ENCODE measurements at regions not wholly inside any gene's neighbourhood (a gene's known extent, or its start where the extent isn't known, plus 50 kb on each side); places are given as distances from the start of the nearest gene placed in this dataset.

DNA sequence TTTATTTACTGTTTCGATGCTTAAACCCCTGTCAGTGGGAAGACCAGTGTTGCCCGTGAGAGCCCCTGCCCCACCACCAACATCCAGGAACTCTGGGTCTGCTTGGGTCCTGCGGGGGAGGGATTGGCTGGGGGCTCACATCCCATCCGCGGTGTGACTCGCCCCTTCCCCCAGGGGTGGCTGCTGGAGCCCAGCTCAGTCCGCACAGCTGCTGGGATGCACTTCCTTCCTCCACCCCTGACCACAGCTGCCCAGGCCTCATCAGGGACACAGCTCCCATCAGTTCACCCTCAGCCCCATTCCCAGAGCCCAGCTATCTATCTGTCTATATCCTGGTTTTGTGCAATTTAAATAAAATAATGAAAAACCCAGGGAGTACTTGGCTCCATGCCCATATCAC, 54.5 kb downstream of the JAKMIP3 start:
- no peaks in the 10 kb centered on the region for H3K27me3 ChIP-seq (ENCODE audit: insufficient read depth, low read length)
- H3K4me2 ChIP-seq (ENCODE audit: insufficient read depth, low read length) = no peak overlapping the region
- H3K4me1 ChIP-seq (ENCODE audit: insufficient read depth, low read length) = no peaks in the 10 kb centered on the region
- H3K79me2 ChIP-seq (ENCODE audit: insufficient read depth, low read length) = no peaks in the 10 kb centered on the region
- H3K4me3 ChIP-seq (ENCODE audit: insufficient read depth, low read length) = no peak overlapping the region
- TF ChIP-seq, protein P1, sequence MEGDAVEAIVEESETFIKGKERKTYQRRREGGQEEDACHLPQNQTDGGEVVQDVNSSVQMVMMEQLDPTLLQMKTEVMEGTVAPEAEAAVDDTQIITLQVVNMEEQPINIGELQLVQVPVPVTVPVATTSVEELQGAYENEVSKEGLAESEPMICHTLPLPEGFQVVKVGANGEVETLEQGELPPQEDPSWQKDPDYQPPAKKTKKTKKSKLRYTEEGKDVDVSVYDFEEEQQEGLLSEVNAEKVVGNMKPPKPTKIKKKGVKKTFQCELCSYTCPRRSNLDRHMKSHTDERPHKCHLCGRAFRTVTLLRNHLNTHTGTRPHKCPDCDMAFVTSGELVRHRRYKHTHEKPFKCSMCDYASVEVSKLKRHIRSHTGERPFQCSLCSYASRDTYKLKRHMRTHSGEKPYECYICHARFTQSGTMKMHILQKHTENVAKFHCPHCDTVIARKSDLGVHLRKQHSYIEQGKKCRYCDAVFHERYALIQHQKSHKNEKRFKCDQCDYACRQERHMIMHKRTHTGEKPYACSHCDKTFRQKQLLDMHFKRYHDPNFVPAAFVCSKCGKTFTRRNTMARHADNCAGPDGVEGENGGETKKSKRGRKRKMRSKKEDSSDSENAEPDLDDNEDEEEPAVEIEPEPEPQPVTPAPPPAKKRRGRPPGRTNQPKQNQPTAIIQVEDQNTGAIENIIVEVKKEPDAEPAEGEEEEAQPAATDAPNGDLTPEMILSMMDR (IDR thresholded peaks at IDR 0.05; ENCODE audit: extremely low read depth, low read depth, low read length) = no peak
- H2AFZ ChIP-seq (ENCODE audit: low read length) = no peak overlapping the region
- no peak for DNase-seq (ENCODE audit: insufficient read length, low spot score, missing footprints)
- no peaks in the 10 kb centered on the region for H4K20me1 ChIP-seq (ENCODE audit: insufficient read depth, low read length)
- H3K9me3 ChIP-seq (ENCODE audit: low read depth, low read length) = no peaks in the 10 kb centered on the region
- H3K36me3 ChIP-seq (ENCODE audit: insufficient read depth, low read length) = no peaks in the 10 kb centered on the region
- no peak overlapping the region for H3K27ac ChIP-seq (ENCODE audit: low read depth, low read length)

DNA sequence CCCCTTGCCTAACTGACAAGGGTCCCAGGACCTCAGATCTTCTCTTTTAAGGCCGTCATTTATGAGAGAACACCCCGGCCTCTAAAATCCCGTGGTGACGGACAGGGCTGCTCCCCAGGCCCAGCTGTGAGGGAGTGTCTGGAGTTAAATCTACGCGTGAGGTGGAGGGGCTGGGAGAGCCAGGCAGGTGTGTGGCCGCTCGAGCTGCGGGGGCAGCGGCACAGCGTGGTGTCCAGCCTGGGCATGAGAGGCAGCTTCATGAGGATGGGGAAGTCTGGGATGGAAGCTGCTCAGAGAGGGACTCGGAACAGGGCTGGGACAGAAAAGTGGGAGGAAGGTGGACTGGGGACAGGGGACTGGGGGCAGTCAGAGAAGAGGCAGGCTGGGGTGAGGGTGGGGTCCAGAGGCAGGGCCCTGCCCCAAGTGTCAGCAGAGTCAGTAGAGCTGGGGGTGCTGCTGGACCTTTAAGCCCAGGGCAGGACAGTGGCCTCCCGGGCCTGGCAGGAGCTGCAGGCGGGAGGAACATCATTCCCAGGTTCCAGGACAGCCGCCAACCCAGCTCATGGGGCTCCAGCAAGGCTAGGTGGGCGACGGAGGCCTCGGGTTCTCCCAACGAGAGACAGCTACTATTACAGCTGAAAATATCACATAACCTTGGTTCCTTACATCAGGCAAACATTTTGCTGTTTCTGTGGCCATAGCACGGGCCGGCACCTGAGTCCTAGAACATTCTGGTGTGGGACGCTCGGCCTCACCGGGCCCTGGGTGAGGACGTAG, 55.2 kb downstream of the JAKMIP3 start:
- Histone ChIP-seq H3K27ac (ENCODE audit: low read depth, low read length) (no peak overlapping the region), H3K4me1 (ENCODE audit: insufficient read depth, low read length) (no peaks in the 10 kb centered on the region), H3K27me3 (ENCODE audit: insufficient read depth, low read length) (no peaks in the 10 kb centered on the region), H2AFZ (ENCODE audit: low read length) (no peak overlapping the region), H4K20me1 (ENCODE audit: insufficient read depth, low read length) (no peaks in the 10 kb centered on the region), H3K4me2 (ENCODE audit: insufficient read depth, low read length) (no peak overlapping the region), H3K9me3 (ENCODE audit: low read depth, low read length) (no peaks in the 10 kb centered on the region), H3K36me3 (ENCODE audit: insufficient read depth, low read length) (no peaks in the 10 kb centered on the region), H3K79me2 (ENCODE audit: insufficient read depth, low read length) (no peaks in the 10 kb centered on the region), H3K4me3 (ENCODE audit: insufficient read depth, low read length) (no peak overlapping the region)
- DNase-seq (ENCODE audit: insufficient read length, low spot score, missing footprints) = no peak
- TF ChIP-seq, protein P1 (IDR thresholded peaks at IDR 0.05; ENCODE audit: extremely low read depth, low read depth, low read length) = no peak

DNA sequence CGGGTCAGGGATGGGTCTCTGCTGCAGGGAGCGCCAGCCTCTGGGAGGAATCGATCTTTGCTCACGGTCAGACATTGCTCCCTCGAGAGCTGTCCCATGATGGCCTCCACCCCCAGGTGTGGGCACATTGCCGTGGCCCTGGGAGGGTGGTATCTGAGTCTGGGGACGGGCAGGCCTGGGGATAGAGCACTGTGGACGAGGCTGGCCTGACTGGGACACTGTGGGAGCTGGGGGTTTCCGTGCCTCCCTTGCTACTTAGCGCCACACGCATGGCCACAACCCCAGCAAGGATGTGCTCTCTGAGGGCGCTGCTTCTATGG, 55.7 kb downstream of the JAKMIP3 start:
- no peak for DNase-seq (ENCODE audit: insufficient read length, low spot score, missing footprints)
- Histone ChIP-seq H3K4me2 (ENCODE audit: insufficient read depth, low read length) (no peak overlapping the region), H3K79me2 (ENCODE audit: insufficient read depth, low read length) (no peaks in the 10 kb centered on the region), H3K27me3 (ENCODE audit: insufficient read depth, low read length) (no peaks in the 10 kb centered on the region), H3K4me3 (ENCODE audit: insufficient read depth, low read length) (no peak overlapping the region), H3K36me3 (ENCODE audit: insufficient read depth, low read length) (no peaks in the 10 kb centered on the region), H4K20me1 (ENCODE audit: insufficient read depth, low read length) (no peaks in the 10 kb centered on the region), H3K4me1 (ENCODE audit: insufficient read depth, low read length) (no peaks in the 10 kb centered on the region), H2AFZ (ENCODE audit: low read length) (no peak overlapping the region), H3K9me3 (ENCODE audit: low read depth, low read length) (no peaks in the 10 kb centered on the region), H3K27ac (ENCODE audit: low read depth, low read length) (no peak overlapping the region)
- TF ChIP-seq, protein P1 (IDR thresholded peaks at IDR 0.05; ENCODE audit: extremely low read depth, low read depth, low read length) = no peak

DNA sequence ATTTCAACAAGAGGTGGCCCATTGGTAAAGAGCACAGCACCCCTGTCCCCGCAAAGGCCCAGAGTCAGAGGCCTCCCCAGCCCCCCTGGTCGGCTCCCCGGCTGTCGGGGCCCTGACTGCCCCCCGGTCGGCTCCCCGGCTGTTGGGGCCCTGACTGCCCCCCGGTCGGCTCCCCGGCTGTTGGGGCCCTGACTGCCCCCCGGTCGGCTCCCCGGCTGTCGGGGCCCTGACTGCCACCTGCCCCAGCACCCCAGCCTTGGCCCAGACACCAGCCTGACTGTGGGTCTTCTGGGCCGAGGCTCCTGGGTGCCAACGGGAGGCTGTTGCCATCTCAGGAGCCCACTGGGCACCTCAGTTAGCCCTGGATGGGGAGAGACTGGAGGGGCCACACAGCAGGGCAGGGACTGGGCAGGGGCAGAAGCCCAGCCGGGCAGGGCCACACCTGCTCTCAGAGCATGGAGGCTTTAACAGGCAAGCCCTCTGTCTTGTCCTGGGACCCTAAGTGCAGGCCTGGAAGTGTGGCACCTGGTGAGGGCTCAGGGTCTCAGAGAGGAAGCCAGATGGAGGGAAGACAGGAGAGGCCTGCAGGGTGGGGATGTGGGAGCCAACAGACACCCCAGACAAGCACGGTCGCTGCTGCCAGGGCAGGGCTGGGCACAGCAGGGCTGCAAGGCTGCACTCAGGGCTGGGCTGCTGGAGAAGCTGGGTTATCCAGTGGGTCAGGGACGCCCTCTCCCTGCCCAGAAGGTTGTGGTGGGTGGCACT, 56.5 kb downstream of the JAKMIP3 start:
- TF ChIP-seq, protein P1 (IDR thresholded peaks at IDR 0.05; ENCODE audit: extremely low read depth, low read depth, low read length) = no peak
- H3K79me2 ChIP-seq (ENCODE audit: insufficient read depth, low read length) = no peaks in the 10 kb centered on the region
- H3K4me2 ChIP-seq (ENCODE audit: insufficient read depth, low read length) = no peak overlapping the region
- no peaks in the 10 kb centered on the region for H3K27me3 ChIP-seq (ENCODE audit: insufficient read depth, low read length)
- H3K36me3 ChIP-seq (ENCODE audit: insufficient read depth, low read length) = no peaks in the 10 kb centered on the region
- H3K27ac ChIP-seq (ENCODE audit: low read depth, low read length) = no peak overlapping the region
- H3K4me3 ChIP-seq (ENCODE audit: insufficient read depth, low read length) = no peak overlapping the region
- H3K9me3 ChIP-seq (ENCODE audit: low read depth, low read length) = no peaks in the 10 kb centered on the region
- H4K20me1 ChIP-seq (ENCODE audit: insufficient read depth, low read length) = no peaks in the 10 kb centered on the region
- DNase-seq (ENCODE audit: insufficient read length, low spot score, missing footprints) = no peak
- no peak overlapping the region for H2AFZ ChIP-seq (ENCODE audit: low read length)
- H3K4me1 ChIP-seq (ENCODE audit: insufficient read depth, low read length) = no peaks in the 10 kb centered on the region

Measured in osteoblast (primary cell).